SK-N-SH (cell line): ENCODE measurements at regions not wholly inside any gene's neighbourhood (a gene's known extent, or its start where the extent isn't known, plus 50 kb on each side); places are given as distances from the start of the nearest gene placed in this dataset.

ENCODE experiments used
- MXI1 ChIP-seq: IDR thresholded peaks from 2 replicates; pipeline ENCODE4 v1.6.1; 2012; ENCODE audit warnings: mild to moderate bottlenecking, low read depth, low read length, improper control_type of control experiment
- POLR2AphosphoS5 ChIP-seq: IDR thresholded peaks from 2 replicates; pipeline ENCODE4 v1.6.1; 2012; ENCODE audit warnings: low read depth, low read length
- TF ChIP-seq, protein P1 (sequence below): fragments of 200-600 bp; sonication (generic); IDR thresholded peaks from 2 replicates; pipeline ENCODE4 v1.6.1; 2017; ENCODE audit warnings: antibody characterized with exemption, mild to moderate bottlenecking, moderate library complexity
- TF ChIP-seq, protein P2 (sequence below): IDR thresholded peaks from 2 replicates; pipeline ENCODE4 v1.6.1; 2012; ENCODE audit warnings: mild to moderate bottlenecking, low read depth, low read length, moderate library complexity

- TF ChIP-seq, protein P1, sequence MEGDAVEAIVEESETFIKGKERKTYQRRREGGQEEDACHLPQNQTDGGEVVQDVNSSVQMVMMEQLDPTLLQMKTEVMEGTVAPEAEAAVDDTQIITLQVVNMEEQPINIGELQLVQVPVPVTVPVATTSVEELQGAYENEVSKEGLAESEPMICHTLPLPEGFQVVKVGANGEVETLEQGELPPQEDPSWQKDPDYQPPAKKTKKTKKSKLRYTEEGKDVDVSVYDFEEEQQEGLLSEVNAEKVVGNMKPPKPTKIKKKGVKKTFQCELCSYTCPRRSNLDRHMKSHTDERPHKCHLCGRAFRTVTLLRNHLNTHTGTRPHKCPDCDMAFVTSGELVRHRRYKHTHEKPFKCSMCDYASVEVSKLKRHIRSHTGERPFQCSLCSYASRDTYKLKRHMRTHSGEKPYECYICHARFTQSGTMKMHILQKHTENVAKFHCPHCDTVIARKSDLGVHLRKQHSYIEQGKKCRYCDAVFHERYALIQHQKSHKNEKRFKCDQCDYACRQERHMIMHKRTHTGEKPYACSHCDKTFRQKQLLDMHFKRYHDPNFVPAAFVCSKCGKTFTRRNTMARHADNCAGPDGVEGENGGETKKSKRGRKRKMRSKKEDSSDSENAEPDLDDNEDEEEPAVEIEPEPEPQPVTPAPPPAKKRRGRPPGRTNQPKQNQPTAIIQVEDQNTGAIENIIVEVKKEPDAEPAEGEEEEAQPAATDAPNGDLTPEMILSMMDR: no peak
- TF ChIP-seq MXI1: no peak
- TF ChIP-seq, protein P2, sequence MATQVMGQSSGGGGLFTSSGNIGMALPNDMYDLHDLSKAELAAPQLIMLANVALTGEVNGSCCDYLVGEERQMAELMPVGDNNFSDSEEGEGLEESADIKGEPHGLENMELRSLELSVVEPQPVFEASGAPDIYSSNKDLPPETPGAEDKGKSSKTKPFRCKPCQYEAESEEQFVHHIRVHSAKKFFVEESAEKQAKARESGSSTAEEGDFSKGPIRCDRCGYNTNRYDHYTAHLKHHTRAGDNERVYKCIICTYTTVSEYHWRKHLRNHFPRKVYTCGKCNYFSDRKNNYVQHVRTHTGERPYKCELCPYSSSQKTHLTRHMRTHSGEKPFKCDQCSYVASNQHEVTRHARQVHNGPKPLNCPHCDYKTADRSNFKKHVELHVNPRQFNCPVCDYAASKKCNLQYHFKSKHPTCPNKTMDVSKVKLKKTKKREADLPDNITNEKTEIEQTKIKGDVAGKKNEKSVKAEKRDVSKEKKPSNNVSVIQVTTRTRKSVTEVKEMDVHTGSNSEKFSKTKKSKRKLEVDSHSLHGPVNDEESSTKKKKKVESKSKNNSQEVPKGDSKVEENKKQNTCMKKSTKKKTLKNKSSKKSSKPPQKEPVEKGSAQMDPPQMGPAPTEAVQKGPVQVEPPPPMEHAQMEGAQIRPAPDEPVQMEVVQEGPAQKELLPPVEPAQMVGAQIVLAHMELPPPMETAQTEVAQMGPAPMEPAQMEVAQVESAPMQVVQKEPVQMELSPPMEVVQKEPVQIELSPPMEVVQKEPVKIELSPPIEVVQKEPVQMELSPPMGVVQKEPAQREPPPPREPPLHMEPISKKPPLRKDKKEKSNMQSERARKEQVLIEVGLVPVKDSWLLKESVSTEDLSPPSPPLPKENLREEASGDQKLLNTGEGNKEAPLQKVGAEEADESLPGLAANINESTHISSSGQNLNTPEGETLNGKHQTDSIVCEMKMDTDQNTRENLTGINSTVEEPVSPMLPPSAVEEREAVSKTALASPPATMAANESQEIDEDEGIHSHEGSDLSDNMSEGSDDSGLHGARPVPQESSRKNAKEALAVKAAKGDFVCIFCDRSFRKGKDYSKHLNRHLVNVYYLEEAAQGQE: no peak
- TF ChIP-seq POLR2AphosphoS5: no peak
Observed at GRCh38 chr1:194616835-194617234, 1430.4 kb upstream of the B3GALT2 start.
